ENCODE measurements at regions not wholly inside any gene's neighbourhood (a gene's known extent, or its start where the extent isn't known, plus 50 kb on each side); places are given as distances from the start of the nearest gene placed in this dataset.

DNA sequence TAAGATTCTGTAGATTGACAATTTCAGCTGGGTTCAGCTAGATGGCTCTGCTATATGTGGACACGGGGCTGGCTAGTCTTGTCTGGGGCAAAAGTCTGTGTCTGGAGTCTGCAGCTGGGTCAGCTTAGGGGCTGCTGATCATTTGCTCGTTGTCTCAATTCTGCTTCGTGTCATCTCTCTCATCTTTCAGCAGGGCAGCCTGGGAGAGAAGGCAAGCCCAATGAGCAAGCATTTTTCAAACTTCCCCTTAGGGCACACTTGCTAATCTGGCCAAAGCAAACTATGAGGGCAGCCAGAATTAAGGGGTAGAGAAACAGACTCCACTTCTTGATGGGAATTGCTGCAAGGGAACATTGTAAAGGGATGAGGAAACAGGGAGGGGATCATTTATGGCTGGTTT lies 462.6 kb downstream of the SLC4A3 start:
- TF ChIP-seq, protein P1, sequence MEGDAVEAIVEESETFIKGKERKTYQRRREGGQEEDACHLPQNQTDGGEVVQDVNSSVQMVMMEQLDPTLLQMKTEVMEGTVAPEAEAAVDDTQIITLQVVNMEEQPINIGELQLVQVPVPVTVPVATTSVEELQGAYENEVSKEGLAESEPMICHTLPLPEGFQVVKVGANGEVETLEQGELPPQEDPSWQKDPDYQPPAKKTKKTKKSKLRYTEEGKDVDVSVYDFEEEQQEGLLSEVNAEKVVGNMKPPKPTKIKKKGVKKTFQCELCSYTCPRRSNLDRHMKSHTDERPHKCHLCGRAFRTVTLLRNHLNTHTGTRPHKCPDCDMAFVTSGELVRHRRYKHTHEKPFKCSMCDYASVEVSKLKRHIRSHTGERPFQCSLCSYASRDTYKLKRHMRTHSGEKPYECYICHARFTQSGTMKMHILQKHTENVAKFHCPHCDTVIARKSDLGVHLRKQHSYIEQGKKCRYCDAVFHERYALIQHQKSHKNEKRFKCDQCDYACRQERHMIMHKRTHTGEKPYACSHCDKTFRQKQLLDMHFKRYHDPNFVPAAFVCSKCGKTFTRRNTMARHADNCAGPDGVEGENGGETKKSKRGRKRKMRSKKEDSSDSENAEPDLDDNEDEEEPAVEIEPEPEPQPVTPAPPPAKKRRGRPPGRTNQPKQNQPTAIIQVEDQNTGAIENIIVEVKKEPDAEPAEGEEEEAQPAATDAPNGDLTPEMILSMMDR (IDR thresholded peaks at IDR 0.05), result no peak

DNA sequence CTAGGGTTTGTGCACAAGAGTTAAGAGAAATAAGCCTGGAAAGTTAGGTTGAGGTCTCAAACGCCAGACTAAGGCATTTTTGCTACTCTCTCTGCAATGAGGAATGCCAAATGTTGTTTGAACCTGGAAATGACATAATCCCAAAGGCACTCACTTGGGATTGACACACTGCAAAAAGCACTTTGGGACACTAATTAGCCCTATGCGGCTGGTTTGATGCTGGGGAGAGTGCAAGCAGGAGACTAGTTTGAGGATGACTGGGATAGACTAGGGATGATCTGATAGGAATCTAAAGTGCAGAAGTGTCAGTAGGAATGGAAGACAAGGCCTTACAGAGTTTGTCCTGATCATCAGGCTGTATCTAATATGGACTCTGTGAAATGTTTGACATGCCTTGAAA lies 469.0 kb downstream of the SLC4A3 start:
- Histone ChIP-seq H3K4me3 (no peak overlapping the region), H3K36me3 (no peaks in the 10 kb centered on the region), H3K27ac (no peak overlapping the region), H3K9me3 (no peaks in the 10 kb centered on the region), H3K4me1 (no peaks in the 10 kb centered on the region), H3K27me3 (no peaks in the 10 kb centered on the region)
- TF ChIP-seq, protein P1 (IDR thresholded peaks at IDR 0.05), result no peak
- no peak for DNase-seq (ENCODE audit: low spot score in 2 of 2)
- intact Hi-C loops (cut with DNase I), result no loop called here

More for the DNA sequence above, 462.6 kb downstream of the SLC4A3 start:
- Histone ChIP-seq H3K4me1 (peaks cover 0 to 5% of the 10 kb centered on the region in 2 donors), H3K36me3 (no peaks in the 10 kb centered on the region), H3K27ac (peak overlapping the region in 1 of 2 donors; percentile 30), H3K9me3 (no peaks in the 10 kb centered on the region), H3K27me3 (no peaks in the 10 kb centered on the region), H3K4me3 (peak overlapping the region in 1 of 2 donors; percentile 16)
- DNase-seq (ENCODE audit: low spot score in 2 of 2), result no peak
- intact Hi-C loops (cut with DNase I), result no loop called here

DNA sequence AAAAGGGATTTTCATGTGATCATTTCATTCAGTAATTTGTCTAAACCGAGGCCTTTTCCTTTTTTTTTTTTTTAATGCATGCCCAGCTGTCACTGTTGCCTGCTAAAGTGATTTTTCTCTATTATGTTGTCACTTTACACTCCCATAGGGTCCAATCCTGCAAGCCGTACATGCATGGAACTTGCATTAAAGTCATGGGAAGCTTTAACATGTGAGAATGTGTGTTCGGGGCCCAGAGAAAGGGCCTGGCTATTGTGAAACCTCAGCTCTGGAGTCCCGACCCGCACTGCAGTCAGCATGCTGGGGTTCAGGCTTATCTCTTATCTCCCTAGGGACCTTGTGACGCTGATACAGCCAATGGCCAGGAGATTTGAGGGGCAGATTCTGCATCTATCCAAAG lies 474.6 kb downstream of the SLC4A3 start:
- no peaks in the 10 kb centered on the region for H3K4me1 ChIP-seq
- intact Hi-C loops (cut with DNase I), result no loop called here
- no peak for DNase-seq (ENCODE audit: low spot score in 2 of 2)
- H3K27me3 ChIP-seq, result no peaks in the 10 kb centered on the region
- H3K36me3 ChIP-seq, result no peaks in the 10 kb centered on the region
- H3K9me3 ChIP-seq, result no peaks in the 10 kb centered on the region
- no peak overlapping the region for H3K27ac ChIP-seq
- no peak overlapping the region for H3K4me3 ChIP-seq
- TF ChIP-seq, protein P1 (IDR thresholded peaks at IDR 0.05), result no peak

DNA sequence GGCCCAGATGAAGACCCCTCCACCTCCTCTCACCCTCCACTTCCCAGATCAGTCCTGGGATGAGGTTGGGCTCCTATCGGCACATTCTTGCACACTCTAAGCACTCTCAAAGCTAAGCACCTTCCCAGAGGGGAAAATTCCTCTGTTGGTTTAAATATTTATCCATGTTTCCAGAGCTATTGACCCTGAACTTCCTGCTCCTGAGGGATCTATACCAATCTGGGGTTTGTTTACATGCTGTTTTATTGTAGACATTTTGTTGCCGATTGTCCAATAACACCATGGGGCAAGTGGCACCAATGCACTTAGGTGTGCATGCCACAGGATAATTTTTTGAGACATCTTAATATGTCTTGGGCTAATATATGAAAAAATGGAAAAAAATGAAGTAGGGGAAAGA lies 476.2 kb downstream of the SLC4A3 start:
- DNase-seq (ENCODE audit: low spot score in 2 of 2), result no peak
- intact Hi-C loops (cut with DNase I), result no loop called here
- TF ChIP-seq, protein P1 (IDR thresholded peaks at IDR 0.05), result no peak
- H3K27ac ChIP-seq, result no peak overlapping the region
- no peaks in the 10 kb centered on the region for H3K9me3 ChIP-seq
- H3K4me3 ChIP-seq, result no peak overlapping the region
- no peaks in the 10 kb centered on the region for H3K4me1 ChIP-seq
- no peaks in the 10 kb centered on the region for H3K36me3 ChIP-seq
- H3K27me3 ChIP-seq, result no peaks in the 10 kb centered on the region

DNA sequence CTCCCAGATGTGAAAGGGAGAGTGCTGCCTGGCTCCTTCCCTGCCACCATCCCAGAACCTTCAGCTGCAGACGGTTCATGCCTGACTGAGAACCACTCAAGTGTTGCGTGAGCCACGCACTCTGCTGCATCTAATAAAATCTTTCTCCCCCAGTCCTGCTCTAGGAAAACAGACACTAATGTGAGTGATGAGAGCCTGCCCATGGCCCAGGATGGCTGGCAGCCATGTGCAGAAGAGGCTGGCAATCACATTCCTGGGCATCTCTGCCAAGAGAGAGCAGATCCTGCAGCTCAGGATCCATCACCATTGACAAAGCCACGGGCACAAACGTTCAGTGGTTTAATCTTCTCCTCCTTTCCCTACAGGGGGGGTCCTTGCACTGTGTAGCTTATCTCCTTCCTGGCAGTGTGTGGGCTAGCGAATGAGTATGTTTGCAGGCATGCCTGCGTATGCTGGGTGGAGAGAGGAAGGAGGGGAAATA lies 477.5 kb downstream of the SLC4A3 start:
- Histone ChIP-seq H3K4me3 (no peak overlapping the region), H3K27me3 (no peaks in the 10 kb centered on the region), H3K36me3 (no peaks in the 10 kb centered on the region), H3K4me1 (no peaks in the 10 kb centered on the region), H3K9me3 (no peaks in the 10 kb centered on the region), H3K27ac (no peak overlapping the region)
- TF ChIP-seq, protein P1 (IDR thresholded peaks at IDR 0.05), result peak in 1 of 3 experiments; percentile 13
- intact Hi-C loops (cut with DNase I), result no loop called here
- DNase-seq (ENCODE audit: low spot score in 2 of 2), result no peak

DNA sequence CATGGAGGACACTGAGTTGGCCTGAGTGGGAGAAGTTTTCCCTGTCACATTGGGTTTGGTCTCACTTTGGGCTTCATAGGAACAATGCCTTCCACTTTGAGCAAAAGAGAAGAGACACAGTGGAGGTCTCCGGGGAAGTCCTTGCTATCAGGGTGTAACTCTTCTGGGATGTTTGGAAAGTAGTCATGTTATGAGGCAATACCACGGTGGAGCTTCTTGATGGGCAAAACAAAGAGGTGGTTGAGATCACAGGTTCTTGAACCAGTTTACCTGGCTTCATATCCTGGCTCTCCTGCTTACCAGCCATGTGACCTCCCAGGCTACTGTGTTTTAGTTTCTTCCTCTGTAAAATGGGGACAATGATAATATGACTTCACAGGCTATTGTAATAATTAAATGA lies 478.6 kb downstream of the SLC4A3 start:
- Histone ChIP-seq H3K4me1 (no peaks in the 10 kb centered on the region), H3K27me3 (no peaks in the 10 kb centered on the region), H3K4me3 (no peak overlapping the region), H3K9me3 (no peaks in the 10 kb centered on the region), H3K27ac (no peak overlapping the region), H3K36me3 (no peaks in the 10 kb centered on the region)
- TF ChIP-seq, protein P1 (IDR thresholded peaks at IDR 0.05), result no peak
- intact Hi-C loops (cut with DNase I), result no loop called here
- no peak for DNase-seq (ENCODE audit: low spot score in 2 of 2)

All from ascending aorta (tissue), 2 donors.